Uterus (tissue), 3 donors: ENCODE measurements at regions not wholly inside any gene's neighbourhood (a gene's known extent, or its start where the extent isn't known, plus 50 kb on each side); places are given as distances from the start of the nearest gene placed in this dataset.

ENCODE experiments used
- DNase-seq, 2 donors: peaks; one replicate each; pipeline ENCODE4 v3.0.0-alpha.2; 2019 to 2020
- H3K27ac ChIP-seq, 2 donors: fragments of 200-600 bp; sonication (generic); 1 replicate in 1 of 2; 2 replicates in 1 of 2; pipeline ENCODE4 v1.5.1; 2016 to 2018
- H3K27me3 ChIP-seq, 2 donors: fragments of 200-600 bp; sonication (generic); one replicate each; pipeline ENCODE4 v1.5.1; 2018 to 2019; ENCODE audit warnings: control low read depth in 1 of 2
- H3K36me3 ChIP-seq, 2 donors: fragments of 200-600 bp; sonication (generic); one replicate each; pipeline ENCODE4 v1.5.1; 2019; ENCODE audit warnings: control low read depth in 1 of 2
- H3K4me1 ChIP-seq, 2 donors: fragments of 200-600 bp; sonication (generic); one replicate each; pipeline ENCODE4 v1.5.1; 2018 to 2019; ENCODE audit warnings: control low read depth in 1 of 2
- H3K4me3 ChIP-seq, 2 donors: fragments of 200-600 bp; sonication (generic); 1 replicate in 1 of 2; 2 replicates in 1 of 2; pipeline ENCODE4 v1.5.1; 2018 to 2019; ENCODE audit warnings: mild to moderate bottlenecking in 1 of 2
- H3K9me3 ChIP-seq, 2 donors: fragments of 200-600 bp; sonication (generic); one replicate each; pipeline ENCODE4 v1.5.1; 2019; ENCODE audit warnings: control low read depth in 1 of 2
- CTCF ChIP-seq, 4 experiments: fragments of 200-600 bp in 2 of 4; fragments of 450-650 bp in 2 of 4; sonication (generic) in 2 of 4; IDR thresholded peaks; one replicate each; pipeline ENCODE4 v1.5.1; 2016 to 2019; ENCODE audit warnings: antibody characterized with exemption in 4 of 4, mild to moderate bottlenecking in 2 of 4, moderate library complexity in 1 of 4
- POLR2A ChIP-seq, 2 donors: fragments of 450-650 bp; IDR thresholded peaks; one replicate each; pipeline ENCODE4 v1.6.1; 2016; ENCODE audit warnings: antibody characterized with exemption in 2 of 2, mild to moderate bottlenecking in 1 of 2, moderate library complexity in 1 of 2
- intact Hi-C: fragments of 100-400 bp; cut with DNase I; formaldehyde crosslinking; loops from one replicate; pipeline ENCODE4 v1.15.1; 2023; ENCODE audit warnings: low total_unique reads
- donor health status: DM: yes; HTN: yes; CAD: no.

GRCh38 chr5:163813900-163814299 lies 308.5 kb downstream of the MAT2B start:
- DNase-seq, result no peak
- H3K27ac ChIP-seq, result no peak overlapping the region
- intact Hi-C loops, result no loop called here

GRCh38 chr5:163815240-163815791 lies 309.9 kb downstream of the MAT2B start:
- TF ChIP-seq CTCF (IDR thresholded peaks at IDR 0.05), result no peak
- TF ChIP-seq POLR2A (IDR thresholded peaks at IDR 0.05), result no peak
- H3K4me1 ChIP-seq, result no peaks in the 10 kb centered on the region

More at GRCh38 chr5:163813900-163814299, 308.5 kb downstream of the MAT2B start:
- no peak overlapping the region for H3K4me3 ChIP-seq
- no peaks in the 10 kb centered on the region for H3K4me1 ChIP-seq
- no peaks in the 10 kb centered on the region for H3K36me3 ChIP-seq
- H3K27me3 ChIP-seq, result no peaks in the 10 kb centered on the region
- no peaks in the 10 kb centered on the region for H3K9me3 ChIP-seq
- no peak for TF ChIP-seq CTCF (IDR thresholded peaks at IDR 0.05)
- TF ChIP-seq POLR2A (IDR thresholded peaks at IDR 0.05), result no peak

GRCh38 chr5:163821142-163821541 lies 315.7 kb downstream of the MAT2B start:
- Histone ChIP-seq H3K36me3 (no peaks in the 10 kb centered on the region), H3K4me3 (no peak overlapping the region), H3K27me3 (no peaks in the 10 kb centered on the region), H3K27ac (no peak overlapping the region), H3K4me1 (no peaks in the 10 kb centered on the region), H3K9me3 (peaks cover 0 to 3% of the 10 kb centered on the region in 2 donors)
- intact Hi-C loops, result no loop called here
- no peak for TF ChIP-seq POLR2A (IDR thresholded peaks at IDR 0.05)
- no peak for TF ChIP-seq CTCF (IDR thresholded peaks at IDR 0.05)
- DNase-seq, result no peak

More at GRCh38 chr5:163815240-163815791, 309.9 kb downstream of the MAT2B start:
- Histone ChIP-seq H3K36me3 (no peaks in the 10 kb centered on the region), H3K4me3 (no peak overlapping the region), H3K27me3 (no peaks in the 10 kb centered on the region), H3K9me3 (no peaks in the 10 kb centered on the region), H3K27ac (no peak overlapping the region)
- no peak for DNase-seq
- intact Hi-C loops, result no loop called here

GRCh38 chr5:163822548-163822947 lies 317.1 kb downstream of the MAT2B start:
- no peak for DNase-seq
- Histone ChIP-seq H3K4me1 (no peaks in the 10 kb centered on the region), H3K4me3 (no peak overlapping the region), H3K27ac (no peak overlapping the region), H3K27me3 (no peaks in the 10 kb centered on the region), H3K36me3 (no peaks in the 10 kb centered on the region), H3K9me3 (peaks cover 0 to 3% of the 10 kb centered on the region in 2 donors)
- intact Hi-C loops, result no loop called here
- TF ChIP-seq CTCF (IDR thresholded peaks at IDR 0.05) (no peak), POLR2A (IDR thresholded peaks at IDR 0.05) (no peak)

GRCh38 chr5:163825661-163826060 lies 320.2 kb downstream of the MAT2B start:
- Histone ChIP-seq H3K27me3 (no peaks in the 10 kb centered on the region), H3K36me3 (no peaks in the 10 kb centered on the region), H3K27ac (no peak overlapping the region), H3K9me3 (peaks cover 0 to 3% of the 10 kb centered on the region in 2 donors), H3K4me1 (no peaks in the 10 kb centered on the region), H3K4me3 (no peak overlapping the region)
- no peak for DNase-seq
- no peak for TF ChIP-seq CTCF (IDR thresholded peaks at IDR 0.05)
- TF ChIP-seq POLR2A (IDR thresholded peaks at IDR 0.05), result no peak
- intact Hi-C loops, result no loop called here
